Body of pancreas (tissue), 4 donors: ENCODE measurements at regions not wholly inside any gene's neighbourhood (a gene's known extent, or its start where the extent isn't known, plus 50 kb on each side); places are given as distances from the start of the nearest gene placed in this dataset.

Experiments
- ATAC-seq: fragments of 150-250 bp; one replicate; pipeline ENCODE4 v1.9.1; 2016
- DNase-seq, 4 donors: peaks; one replicate each; pipeline ENCODE4 v3.0.0-alpha.2; 2019
- H3K27ac ChIP-seq, 4 donors: fragments of 200-600 bp; sonication (generic); 1 replicate in 3 of 4; 2 replicates in 1 of 4; pipeline versions ENCODE4 v1.5.1 to v1.6.1; 2016 to 2019; ENCODE audit warnings: mild to moderate bottlenecking in 1 of 4, mixed read lengths in 1 of 4, moderate library complexity in 1 of 4
- H3K27me3 ChIP-seq, 2 donors: fragments of 200-600 bp; sonication (generic); one replicate each; pipeline ENCODE4 v1.6.0; 2016; ENCODE audit warnings: mild to moderate bottlenecking in 1 of 2
- H3K36me3 ChIP-seq, 2 donors: fragments of 200-600 bp; sonication (generic); replicated peaks in 1 of 2; 2 replicates each; pipeline ENCODE4 v1.5.1; 2016; ENCODE audit warnings: low read depth in 2 of 2; ENCODE audit not compliant: insufficient read depth in 1 of 2
- H3K4me1 ChIP-seq: fragments of 200-600 bp; sonication (generic); one replicate; pipeline ENCODE4 v1.6.0; 2016
- H3K4me3 ChIP-seq, 2 donors: fragments of 200-600 bp; sonication (generic); 1 replicate in 1 of 2; 2 replicates in 1 of 2; pipeline ENCODE4 v1.5.1; 2016 to 2019
- H3K9me3 ChIP-seq, 3 donors: fragments of 200-600 bp; sonication (generic); 1 replicate in 2 of 3; 2 replicates in 1 of 3; pipeline ENCODE4 v1.5.1; 2016
- CTCF ChIP-seq, 7 experiments: fragments of 450-650 bp in 4 of 7; fragments of 200-600 bp in 3 of 7; sonication (generic) in 3 of 7; IDR thresholded peaks; one replicate each; pipeline ENCODE4 v1.5.1; 2016 to 2019; ENCODE audit warnings: antibody characterized with exemption in 7 of 7
- POLR2A ChIP-seq, 3 donors: fragments of 450-650 bp; IDR thresholded peaks; one replicate each; pipeline ENCODE4 v1.6.1; 2016; ENCODE audit warnings: antibody characterized with exemption in 3 of 3, mild to moderate bottlenecking in 2 of 3
- WGBS, 2 donors: methylation state at CpG; one replicate each; pipeline ENCODE4 v1.1.5; 2017; 5-methylcytosine and 5-hydroxymethylcytosine counted together
- intact Hi-C: fragments of 100-400 bp; cut with DNase I; formaldehyde crosslinking; loops from one replicate; pipeline ENCODE4 v1.15.1; 2023

GRCh38 chr10:123571978-123572377, 94.2 kb upstream of the GPR26 start:
- H3K9me3 ChIP-seq: no peaks in the 10 kb centered on the region
- H3K27me3 ChIP-seq: no peaks in the 10 kb centered on the region
- no peaks in the 10 kb centered on the region for H3K4me1 ChIP-seq
- WGBS, 2 donors: 42 to 46% methylated on average over 8 of the region's 8 CpGs
- ATAC-seq: no peak
- intact Hi-C loops: loop anchor here (10.0 kb wide), 1 partner anchor 823 kb away; no protein-coding TSS in a partner anchor
- no peak overlapping the region for H3K27ac ChIP-seq
- no peak for TF ChIP-seq POLR2A (IDR thresholded peaks at IDR 0.05)
- TF ChIP-seq CTCF (IDR thresholded peaks at IDR 0.05): no peak
- DNase-seq: no peak
- no peaks in the 10 kb centered on the region for H3K36me3 ChIP-seq
- no peak overlapping the region for H3K4me3 ChIP-seq

DNA sequence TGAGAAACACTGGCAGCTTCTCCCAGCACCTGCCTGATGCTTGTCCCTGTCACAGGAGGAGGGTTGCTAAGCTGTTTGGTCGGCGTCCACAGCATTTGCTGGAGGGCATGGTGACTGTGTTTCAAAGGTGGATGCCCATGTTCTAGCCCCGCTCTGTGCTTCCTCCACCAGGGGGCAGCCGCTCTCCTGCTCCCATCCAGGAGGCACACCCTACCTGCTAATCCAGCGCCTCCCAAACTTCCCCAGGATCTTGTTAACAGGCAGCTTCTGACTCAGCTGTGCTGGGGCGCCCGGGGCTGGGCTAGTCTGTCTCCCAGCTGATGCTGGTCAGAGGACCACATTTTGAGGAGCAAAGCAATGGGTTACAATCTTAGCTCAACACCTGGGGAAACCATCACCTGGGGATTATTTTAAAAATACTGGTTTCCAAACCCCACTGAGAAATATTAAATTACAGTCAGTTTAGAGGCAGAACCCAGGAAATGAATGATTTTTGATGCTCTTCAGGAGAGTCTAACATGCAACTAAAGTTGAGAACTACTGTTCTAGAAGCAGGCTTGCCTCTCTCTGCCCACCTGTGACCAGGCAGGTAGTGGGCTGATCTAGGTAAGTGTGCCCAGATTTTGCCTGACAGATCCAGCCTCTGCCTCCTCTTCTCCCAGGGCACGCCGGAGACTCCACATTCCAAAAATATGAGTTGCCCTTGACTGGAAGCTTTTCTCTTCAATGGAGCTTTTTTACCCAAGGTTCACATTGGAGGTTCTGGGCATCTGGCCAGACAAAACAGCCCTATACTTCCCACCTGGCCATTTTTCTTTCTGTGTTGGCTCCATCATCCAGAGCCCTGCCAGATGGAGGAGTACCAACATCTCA, 92.7 kb upstream of the GPR26 start:
- no peaks in the 10 kb centered on the region for H3K36me3 ChIP-seq
- H3K9me3 ChIP-seq: no peaks in the 10 kb centered on the region
- H3K4me1 ChIP-seq: no peaks in the 10 kb centered on the region
- no peak overlapping the region for H3K27ac ChIP-seq
- ATAC-seq (peak; percentile 52), DNase-seq (peak; percentile 53 to 73 (median 56))
- 6% methylated on average over 7 to 9 of the region's 9 CpGs for WGBS, 2 donors
- intact Hi-C loops: loop anchor here (10.0 kb wide), 1 partner anchor 821 kb away; no protein-coding TSS in a partner anchor
- no peaks in the 10 kb centered on the region for H3K27me3 ChIP-seq
- TF ChIP-seq CTCF (IDR thresholded peaks at IDR 0.05): peak; percentile 30 to 59 (median 46)
- no peak for TF ChIP-seq POLR2A (IDR thresholded peaks at IDR 0.05)
- no peak overlapping the region for H3K4me3 ChIP-seq

GRCh38 chr10:123574109-123574698, 92.0 kb upstream of the GPR26 start:
- ATAC-seq: no peak
- Histone ChIP-seq H3K4me3 (no peak overlapping the region), H3K4me1 (no peaks in the 10 kb centered on the region), H3K27ac (no peak overlapping the region), H3K36me3 (no peaks in the 10 kb centered on the region), H3K27me3 (no peaks in the 10 kb centered on the region), H3K9me3 (no peaks in the 10 kb centered on the region)
- DNase-seq: no peak
- TF ChIP-seq CTCF (IDR thresholded peaks at IDR 0.05) (no peak), POLR2A (IDR thresholded peaks at IDR 0.05) (no peak)
- intact Hi-C loops: loop anchor here (10.0 kb wide), 1 partner anchor 821 kb away; no protein-coding TSS in a partner anchor
- 51 to 56% methylated on average over 3 to 7 of the region's 7 CpGs for WGBS, 2 donors

GRCh38 chr10:123575105-123575504, 91.0 kb upstream of the GPR26 start:
- 60 to 61% methylated on average over 6 of the region's 6 CpGs for WGBS, 2 donors
- Histone ChIP-seq H3K27ac (no peak overlapping the region), H3K4me1 (no peaks in the 10 kb centered on the region), H3K36me3 (no peaks in the 10 kb centered on the region), H3K4me3 (no peak overlapping the region), H3K27me3 (no peaks in the 10 kb centered on the region), H3K9me3 (no peaks in the 10 kb centered on the region)
- intact Hi-C loops: loop anchor here (5.0 to 10.0 kb wide), 2 partner anchors 392 to 820 kb away; no protein-coding TSS in a partner anchor
- DNase-seq (no peak), ATAC-seq (no peak)
- no peak for TF ChIP-seq POLR2A (IDR thresholded peaks at IDR 0.05)
- TF ChIP-seq CTCF (IDR thresholded peaks at IDR 0.05): no peak
